NT2/D1 (cell line): ENCODE measurements at regions not wholly inside any gene's neighbourhood (a gene's known extent, or its start where the extent isn't known, plus 50 kb on each side); places are given as distances from the start of the nearest gene placed in this dataset.

Experiments used
- DNase-seq: peaks from one replicate; pipeline ENCODE4 v3.0.0-alpha.2; 2011; ENCODE audit warnings: low read depth, low spot score
- H3K27me3 ChIP-seq: 2 replicates; pipeline ENCODE4 v1.6.0; 2011; ENCODE audit warnings: mild to moderate bottlenecking; ENCODE audit not compliant: insufficient read length, insufficient read depth
- H3K36me3 ChIP-seq: 2 replicates; pipeline ENCODE4 v1.6.1; 2011; ENCODE audit warnings: mild to moderate bottlenecking, low read length, mixed read lengths; ENCODE audit not compliant: insufficient read depth, insufficient read length
- H3K4me1 ChIP-seq: 2 replicates; pipeline ENCODE4 v1.5.1; 2011; ENCODE audit not compliant: insufficient read depth, insufficient read length
- H3K4me3 ChIP-seq: 2 replicates; pipeline ENCODE4 v1.5.1; 2011; ENCODE audit warnings: low read depth; ENCODE audit not compliant: insufficient read length
- H3K9ac ChIP-seq: 2 replicates; pipeline ENCODE4 v1.6.0; 2011; ENCODE audit warnings: low read depth; ENCODE audit not compliant: insufficient read length
- H3K9me3 ChIP-seq: 2 replicates; pipeline ENCODE4 v1.5.1; 2011; ENCODE audit warnings: mild to moderate bottlenecking, low read length; ENCODE audit not compliant: insufficient read depth
- SUZ12 ChIP-seq: IDR thresholded peaks from 2 replicates; pipeline ENCODE4 v1.6.1; 2011; ENCODE audit not compliant: insufficient read length, insufficient read depth; ENCODE audit errors: extremely low read depth
- YY1 ChIP-seq: IDR thresholded peaks from 2 replicates; pipeline ENCODE4 v1.6.1; 2011; ENCODE audit not compliant: insufficient read length, insufficient read depth
- ZNF274 ChIP-seq: IDR thresholded peaks from 2 replicates; pipeline ENCODE4 v1.6.1; 2011; ENCODE audit warnings: mild to moderate bottlenecking, low read depth, low read length

DNA sequence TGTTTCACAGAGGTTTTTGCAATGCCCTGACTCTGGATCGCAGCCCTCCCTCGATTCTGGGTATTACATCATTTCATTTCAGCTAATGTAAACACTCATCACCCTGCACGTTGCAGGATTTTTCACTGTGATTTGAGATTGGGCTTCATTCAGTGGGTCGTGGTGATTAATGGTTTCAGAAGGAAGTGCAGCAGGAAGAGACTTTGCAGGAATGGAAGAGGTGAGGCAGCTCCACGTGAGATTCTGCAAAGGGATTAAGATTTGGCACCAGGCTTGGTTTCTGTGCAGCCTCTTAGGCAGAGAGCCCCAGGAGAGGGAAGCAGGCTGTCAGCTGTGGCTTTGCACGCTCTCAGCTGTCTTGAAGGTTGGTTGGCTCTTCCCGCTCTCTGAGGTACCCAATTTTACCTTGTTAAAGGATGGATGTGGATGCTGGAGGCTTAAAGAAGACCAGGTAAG lies 95.2 kb downstream of the PLCE1 start:
- Histone ChIP-seq H3K9ac (no peak overlapping the region), H3K9me3 (no peaks in the 10 kb centered on the region), H3K4me1 (no peaks in the 10 kb centered on the region), H3K27me3 (no peaks in the 10 kb centered on the region), H3K4me3 (no peak overlapping the region), H3K36me3 (no peaks in the 10 kb centered on the region)
- TF ChIP-seq SUZ12 = no peak
- no peak for TF ChIP-seq ZNF274
- no peak for TF ChIP-seq YY1
- DNase-seq = no peak

DNA sequence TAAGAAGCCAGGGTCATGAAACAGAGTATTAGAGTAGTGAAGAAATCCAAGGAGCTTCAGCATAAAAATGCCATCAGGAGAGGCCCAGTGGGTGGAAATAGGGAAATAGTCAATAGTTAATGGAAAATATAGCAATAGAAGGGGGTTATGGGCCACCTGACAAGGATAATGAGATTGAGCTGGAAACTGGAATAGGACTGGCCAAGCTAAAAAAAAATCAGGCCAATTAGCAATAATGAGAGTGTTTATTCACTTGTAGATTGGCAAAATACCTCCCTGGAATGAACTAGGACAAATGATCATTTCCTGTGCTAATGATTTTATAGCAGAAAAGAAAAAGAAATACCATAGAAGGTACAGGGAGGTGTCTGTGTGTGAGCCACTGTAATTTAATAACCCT lies 97.9 kb downstream of the PLCE1 start:
- H3K4me1 ChIP-seq = no peaks in the 10 kb centered on the region
- H3K9me3 ChIP-seq = no peaks in the 10 kb centered on the region
- no peaks in the 10 kb centered on the region for H3K36me3 ChIP-seq
- H3K9ac ChIP-seq = no peak overlapping the region
- TF ChIP-seq ZNF274 (no peak), YY1 (no peak), SUZ12 (no peak)
- no peak for DNase-seq
- no peaks in the 10 kb centered on the region for H3K27me3 ChIP-seq
- H3K4me3 ChIP-seq = no peak overlapping the region

DNA sequence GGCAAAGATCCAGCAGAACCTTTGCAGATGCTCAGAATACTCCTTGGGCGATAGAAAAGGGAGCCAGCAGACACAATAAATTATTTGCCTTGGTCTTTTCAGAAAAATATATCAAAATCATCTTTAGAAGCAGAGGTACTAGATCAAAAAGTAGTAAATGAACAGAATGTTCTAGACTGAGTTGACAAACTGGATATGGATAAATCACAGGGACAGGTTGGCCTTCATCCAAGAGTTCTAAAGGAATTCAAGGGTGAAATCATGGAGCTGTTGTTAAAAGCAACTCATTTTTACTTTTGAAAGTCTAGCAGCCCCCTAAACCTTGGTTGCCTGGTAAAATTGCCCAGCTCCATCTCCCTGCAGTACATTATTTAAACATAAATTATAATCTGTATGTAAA lies 99.1 kb downstream of the PLCE1 start:
- DNase-seq = no peak
- H3K27me3 ChIP-seq = no peaks in the 10 kb centered on the region
- no peak for TF ChIP-seq SUZ12
- TF ChIP-seq ZNF274 = no peak
- H3K36me3 ChIP-seq = no peaks in the 10 kb centered on the region
- no peaks in the 10 kb centered on the region for H3K9me3 ChIP-seq
- no peak overlapping the region for H3K4me3 ChIP-seq
- H3K9ac ChIP-seq = no peak overlapping the region
- H3K4me1 ChIP-seq = no peaks in the 10 kb centered on the region

DNA sequence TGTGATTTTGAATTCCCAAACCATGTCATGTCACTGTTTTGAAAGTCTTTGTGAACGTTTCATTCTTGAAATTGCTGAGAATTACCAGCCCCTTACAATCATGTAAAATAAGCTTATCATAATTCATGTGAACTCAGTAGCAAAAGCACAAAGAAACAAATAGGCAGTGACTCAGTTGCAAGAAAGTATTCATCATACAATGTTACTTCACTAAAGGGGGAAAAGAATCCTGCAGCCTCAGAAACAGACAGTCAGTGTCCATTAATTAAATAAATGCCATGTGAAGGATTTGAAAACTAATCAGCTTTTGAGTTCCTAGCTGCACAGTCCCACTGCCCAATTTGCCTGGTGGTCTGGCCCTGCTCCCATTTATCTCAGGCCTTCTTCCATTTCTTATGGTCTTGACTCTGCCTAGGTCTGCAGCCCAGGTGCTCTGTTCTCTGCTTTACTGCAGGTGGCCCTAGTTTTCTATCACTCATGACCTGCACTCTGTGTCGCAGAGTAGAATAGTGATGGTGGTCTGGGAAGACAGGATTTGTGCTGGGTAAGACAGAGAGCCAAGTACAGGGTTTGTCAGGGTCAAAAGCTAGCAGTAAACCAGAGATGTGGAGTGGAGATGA lies 99.7 kb downstream of the PLCE1 start:
- Histone ChIP-seq H3K4me1 (no peaks in the 10 kb centered on the region), H3K27me3 (no peaks in the 10 kb centered on the region), H3K9ac (no peak overlapping the region), H3K36me3 (no peaks in the 10 kb centered on the region), H3K9me3 (no peaks in the 10 kb centered on the region), H3K4me3 (no peak overlapping the region)
- TF ChIP-seq YY1 = no peak
- no peak for TF ChIP-seq ZNF274
- DNase-seq = no peak

DNA sequence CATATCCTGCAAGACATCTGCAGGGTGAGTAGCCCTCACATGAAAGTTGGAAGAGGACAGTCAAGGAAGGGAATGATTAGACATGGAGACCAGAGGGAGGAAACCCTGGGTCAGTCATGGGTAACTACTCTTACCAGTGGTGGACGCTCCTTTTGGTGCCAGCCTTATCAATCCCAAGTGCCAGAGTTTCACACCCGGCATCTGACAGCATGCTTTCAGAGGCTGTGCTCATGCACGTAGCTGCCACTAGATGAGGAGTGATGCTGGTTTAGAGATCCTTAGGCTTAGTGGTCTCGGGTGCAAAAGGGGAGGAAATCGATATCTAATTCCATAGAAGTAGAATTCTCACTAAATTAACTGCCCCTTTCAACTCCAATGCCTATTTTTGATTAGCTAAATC lies 100.8 kb downstream of the PLCE1 start:
- no peaks in the 10 kb centered on the region for H3K27me3 ChIP-seq
- no peaks in the 10 kb centered on the region for H3K9me3 ChIP-seq
- no peak for DNase-seq
- H3K36me3 ChIP-seq = no peaks in the 10 kb centered on the region
- H3K4me3 ChIP-seq = no peak overlapping the region
- TF ChIP-seq ZNF274 (no peak), YY1 (no peak), SUZ12 (no peak)
- no peak overlapping the region for H3K9ac ChIP-seq
- no peaks in the 10 kb centered on the region for H3K4me1 ChIP-seq

DNA sequence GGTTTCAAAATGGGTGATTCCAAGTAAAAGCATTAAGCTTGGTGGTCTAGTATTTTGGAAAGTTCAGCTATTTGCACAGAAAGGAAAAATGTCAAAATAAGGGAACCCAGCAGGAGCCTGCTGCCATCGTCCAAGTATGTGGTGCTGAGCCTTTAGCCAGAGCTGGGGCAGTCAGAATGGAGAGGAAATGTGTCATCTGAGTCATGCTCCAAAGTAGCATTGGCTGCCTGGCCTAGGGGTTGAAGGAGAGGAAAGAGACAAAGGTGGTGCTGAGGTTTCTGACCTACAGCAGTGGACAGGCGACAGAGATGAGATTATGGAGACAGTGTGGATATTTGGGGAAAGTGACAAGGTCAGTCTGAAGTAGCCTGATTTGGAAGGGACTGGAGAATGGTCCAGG lies 103.9 kb downstream of the PLCE1 start:
- TF ChIP-seq ZNF274 (no peak), YY1 (no peak), SUZ12 (no peak)
- Histone ChIP-seq H3K4me1 (no peaks in the 10 kb centered on the region), H3K9me3 (no peaks in the 10 kb centered on the region), H3K9ac (no peak overlapping the region), H3K4me3 (no peak overlapping the region), H3K36me3 (no peaks in the 10 kb centered on the region), H3K27me3 (no peaks in the 10 kb centered on the region)
- no peak for DNase-seq

DNA sequence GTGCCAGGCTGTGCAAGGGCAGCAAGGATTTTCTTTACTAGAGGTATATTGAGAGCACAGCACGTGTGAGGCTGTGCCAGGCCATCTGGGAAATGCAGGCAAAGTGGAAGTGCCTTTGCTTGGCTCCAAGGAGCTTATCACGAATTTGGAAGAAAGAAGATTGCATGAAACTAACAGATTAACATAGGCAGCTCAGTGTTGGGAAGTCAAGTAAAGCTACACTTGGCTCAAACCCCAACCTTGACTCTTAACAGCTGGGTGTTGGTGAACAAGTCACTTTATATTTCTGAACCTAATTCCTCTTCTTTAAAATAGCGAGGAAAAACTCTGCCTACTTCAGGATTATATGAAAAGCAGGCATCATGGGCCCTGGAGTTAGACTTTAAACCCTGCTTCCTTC lies 105.2 kb downstream of the PLCE1 start:
- TF ChIP-seq SUZ12 (no peak), ZNF274 (no peak), YY1 (no peak)
- Histone ChIP-seq H3K4me1 (no peaks in the 10 kb centered on the region), H3K4me3 (no peak overlapping the region), H3K27me3 (no peaks in the 10 kb centered on the region), H3K9ac (no peak overlapping the region), H3K36me3 (no peaks in the 10 kb centered on the region), H3K9me3 (no peaks in the 10 kb centered on the region)
- no peak for DNase-seq

DNA sequence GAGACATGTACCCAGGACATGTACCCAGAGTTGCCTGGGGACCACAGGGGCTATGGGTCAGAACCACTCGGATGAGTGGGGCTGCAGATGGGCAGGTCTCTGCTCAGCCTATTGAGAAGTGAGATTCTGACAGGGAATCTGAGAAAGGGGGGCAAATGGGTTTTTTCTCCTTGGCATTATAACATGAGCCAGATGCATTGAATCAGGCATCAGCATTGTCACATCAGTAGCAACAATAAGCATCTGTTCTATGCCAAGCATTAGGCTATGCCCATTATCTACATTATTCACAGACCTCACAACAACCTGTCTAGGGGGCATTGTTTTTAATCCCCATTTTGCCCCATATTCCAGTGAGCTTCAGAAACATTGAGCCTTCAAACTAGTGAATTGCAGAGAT lies 108.2 kb downstream of the PLCE1 start:
- H3K4me3 ChIP-seq = no peak overlapping the region
- H3K36me3 ChIP-seq = no peaks in the 10 kb centered on the region
- no peak for TF ChIP-seq SUZ12
- TF ChIP-seq ZNF274 = no peak
- TF ChIP-seq YY1 = no peak
- H3K27me3 ChIP-seq = no peaks in the 10 kb centered on the region
- H3K9me3 ChIP-seq = no peaks in the 10 kb centered on the region
- no peak overlapping the region for H3K9ac ChIP-seq
- DNase-seq = no peak
- no peaks in the 10 kb centered on the region for H3K4me1 ChIP-seq
